PC-3 (cell line): ENCODE measurements at regions not wholly inside any gene's neighbourhood (a gene's known extent, or its start where the extent isn't known, plus 50 kb on each side); places are given as distances from the start of the nearest gene placed in this dataset.

ENCODE experiments used
- ATAC-seq: fragments of 200-7000 bp; cut with Tn5 transposase; 2 replicates; pipeline ENCODE4 v1.9.1; 2020; ENCODE audit warnings: mild to moderate bottlenecking, moderate library complexity
- BruUV-seq: library from RNA; stranded (reverse); fragments of 400-500 nt; replicated peaks from 2 replicates; lab custom pipeline; 2021; lab: Mats Ljungman, UMichigan
- CTCF ChIA-PET: fragments of 300-600 bp; sonication (Branson Sonifier 250); formaldehyde crosslinking; loops from one replicate; lab custom pipeline; 2022; ENCODE audit warnings: antibody characterized with exemption; lab: Charles Lee
- POLR2A ChIA-PET: fragments of 300-600 bp; sonication (Branson Sonifier 250); formaldehyde crosslinking; loops from one replicate; lab custom pipeline; 2022; ENCODE audit warnings: antibody characterized with exemption; ENCODE audit not compliant: unreplicated experiment; lab: Charles Lee
- DNase-seq: peaks from one replicate; pipeline ENCODE4 v3.0.0-alpha.2; 2015
- H2AFZ ChIP-seq: fragments of 300-600 bp; sonication (generic); 2 replicates; pipeline ENCODE4 v1.6.0; 2016; ENCODE audit warnings: antibody characterized with exemption, low read length
- H3F3A ChIP-seq: fragments of 300-600 bp; sonication (generic); one replicate; pipeline ENCODE4 v1.6.0; 2017; ENCODE audit warnings: antibody characterized with exemption, low read length, control low read depth, mild to moderate bottlenecking; ENCODE audit not compliant: unreplicated experiment
- H3K27ac ChIP-seq: fragments of 300-600 bp; sonication (generic); 2 replicates; pipeline ENCODE4 v1.5.1; 2016; ENCODE audit warnings: mild to moderate bottlenecking, low read length
- H3K27me3 ChIP-seq: fragments of 300-600 bp; sonication (generic); 2 replicates; pipeline ENCODE4 v1.6.1; 2016; ENCODE audit warnings: low read length, mixed read lengths
- H3K36me3 ChIP-seq: fragments of 300-600 bp; sonication (generic); 2 replicates; pipeline ENCODE4 v1.6.1; 2016; ENCODE audit warnings: low read depth, mixed run types, low read length, mixed read lengths
- H3K4me1 ChIP-seq: fragments of 300-600 bp; sonication (generic); 2 replicates; pipeline ENCODE4 v1.5.1; 2016; ENCODE audit warnings: low read length; ENCODE audit not compliant: insufficient read depth
- H3K4me2 ChIP-seq: fragments of 300-600 bp; sonication (generic); 2 replicates; pipeline ENCODE4 v1.6.0; 2016; ENCODE audit warnings: low read length
- H3K4me3 ChIP-seq: fragments of 300-600 bp; sonication (generic); 2 replicates; pipeline ENCODE4 v1.5.1; 2016; ENCODE audit warnings: mild to moderate bottlenecking, low read length, mixed read lengths
- H3K79me2 ChIP-seq: fragments of 300-600 bp; sonication (generic); 2 replicates; pipeline ENCODE4 v1.6.1; 2017; ENCODE audit warnings: low read length, mixed read lengths
- H3K9ac ChIP-seq: fragments of 300-600 bp; sonication (generic); 2 replicates; pipeline ENCODE4 v1.6.0; 2016; ENCODE audit warnings: mild to moderate bottlenecking, low read length
- H3K9me2 ChIP-seq: fragments of 300-600 bp; sonication (generic); replicated peaks from 2 replicates; pipeline ENCODE4 v1.6.1; 2016; ENCODE audit warnings: mixed run types, low read length, mixed read lengths
- H3K9me3 ChIP-seq: fragments of 300-600 bp; sonication (generic); 2 replicates; pipeline ENCODE4 v1.6.1; 2016; ENCODE audit warnings: low read length, mixed read lengths
- H4K20me1 ChIP-seq: fragments of 300-600 bp; sonication (generic); 2 replicates; pipeline ENCODE4 v1.6.1; 2016; ENCODE audit warnings: low read length, mixed read lengths
- CTCF ChIP-seq: fragments of 300-600 bp; sonication (generic); conservative IDR thresholded peaks from 2 replicates; pipeline ENCODE4 v1.5.1; 2017; ENCODE audit warnings: antibody characterized with exemption, low read depth, mild to moderate bottlenecking, low read length
- EZH2 ChIP-seq: fragments of 300-600 bp; sonication (generic); IDR thresholded peaks from one replicate; pipeline ENCODE4 v1.6.1; 2017; ENCODE audit warnings: antibody characterized with exemption, mild to moderate bottlenecking, low read length; ENCODE audit not compliant: unreplicated experiment
- EZH2phosphoT487 ChIP-seq: fragments of 300-600 bp; sonication (generic); IDR thresholded peaks from 2 replicates; pipeline ENCODE4 v1.6.1; 2018; ENCODE audit warnings: mild to moderate bottlenecking, antibody characterized with exemption, low read length, borderline replicate concordance
- intact Hi-C: fragments of 100-400 bp; cut with micrococcal nuclease; formaldehyde crosslinking; loops from 2 replicates; pipeline ENCODE4 v1.9.0; 2023

- no peaks in the 10 kb centered on the region for H3K79me2 ChIP-seq
- DNase-seq, result peak; percentile 7
- H3F3A ChIP-seq, result no peaks in the 10 kb centered on the region
- no peaks in the 10 kb centered on the region for H3K36me3 ChIP-seq
- ChIA-PET POLR2A (no interaction called here), CTCF (no interaction called here)
- no peaks in the 10 kb centered on the region for H3K9me2 ChIP-seq
- no peaks in the 10 kb centered on the region for H4K20me1 ChIP-seq
- intact Hi-C loops, result no loop called here
- TF ChIP-seq EZH2phosphoT487 (no peak), CTCF (no peak), EZH2 (no peak)
- no peak overlapping the region for H2AFZ ChIP-seq
- no peak overlapping the region for H3K9ac ChIP-seq
- H3K4me1 ChIP-seq, result no peaks in the 10 kb centered on the region
- no TSS peak for BruUV-seq
- no peak overlapping the region for H3K4me2 ChIP-seq
- no peak for ATAC-seq
- H3K27ac ChIP-seq, result no peak overlapping the region
- H3K9me3 ChIP-seq, result no peaks in the 10 kb centered on the region
- no peaks in the 10 kb centered on the region for H3K27me3 ChIP-seq
- no peak overlapping the region for H3K4me3 ChIP-seq
Measured at GRCh38 chr6:155943635-155944034, 488.0 kb upstream of the NOX3 start.

GRCh38 chr6:155939253-155939652, 483.6 kb upstream of the NOX3 start:
- intact Hi-C loops, result no loop called here
- Histone ChIP-seq H3K9ac (no peak overlapping the region), H3K36me3 (no peaks in the 10 kb centered on the region), H3K79me2 (no peaks in the 10 kb centered on the region), H3K27ac (no peak overlapping the region), H4K20me1 (no peaks in the 10 kb centered on the region), H3K9me2 (no peaks in the 10 kb centered on the region), H3K4me3 (no peak overlapping the region), H3K9me3 (no peaks in the 10 kb centered on the region), H3K4me2 (no peak overlapping the region), H2AFZ (no peak overlapping the region), H3K27me3 (no peaks in the 10 kb centered on the region), H3F3A (no peaks in the 10 kb centered on the region), H3K4me1 (no peaks in the 10 kb centered on the region)
- TF ChIP-seq EZH2, result no peak
- no peak for TF ChIP-seq EZH2phosphoT487
- TF ChIP-seq CTCF, result no peak
- no peak for DNase-seq
- ChIA-PET POLR2A (no interaction called here), CTCF (no interaction called here)
- no TSS peak for BruUV-seq
- ATAC-seq, result no peak

GRCh38 chr6:155936551-155936950, 480.9 kb upstream of the NOX3 start:
- Histone ChIP-seq H3K9me2 (no peaks in the 10 kb centered on the region), H3K36me3 (no peaks in the 10 kb centered on the region), H3K27me3 (no peaks in the 10 kb centered on the region), H3K4me3 (no peak overlapping the region), H3K9ac (no peak overlapping the region), H3K9me3 (no peaks in the 10 kb centered on the region), H3K27ac (no peak overlapping the region), H2AFZ (no peak overlapping the region), H3K79me2 (no peaks in the 10 kb centered on the region), H3K4me2 (no peak overlapping the region), H3F3A (no peaks in the 10 kb centered on the region), H3K4me1 (no peaks in the 10 kb centered on the region), H4K20me1 (no peaks in the 10 kb centered on the region)
- intact Hi-C loops, result no loop called here
- ChIA-PET CTCF (no interaction called here), POLR2A (no interaction called here)
- no peak for DNase-seq
- no peak for ATAC-seq
- no TSS peak for BruUV-seq
- TF ChIP-seq CTCF, result no peak
- TF ChIP-seq EZH2phosphoT487, result no peak
- TF ChIP-seq EZH2, result no peak
